ENCODE measurements at regions not wholly inside any gene's neighbourhood (a gene's known extent, or its start where the extent isn't known, plus 50 kb on each side); places are given as distances from the start of the nearest gene placed in this dataset.
"Not testable (repeated sequence)": the region's sequence is repeated elsewhere in the genome, so short reads cannot be mapped to it uniquely, and the experiment has no call there.

- Histone ChIP-seq H3K4me1 (ENCODE audit: control insufficient read depth in 3 of 3, insufficient read depth in 3 of 3, low read length in 3 of 3) (peaks cover 15 to 35% (median 26%) of the 10 kb centered on the region in 3 donors), H3K27ac (ENCODE audit: low read depth, low read length) (no peak overlapping the region), H3K4me3 (ENCODE audit: low read length in 3 of 3) (no peak overlapping the region)
Measured at GRCh38 chr6:34646714-34647113, 49.9 kb downstream of the ILRUN start.

GRCh38 chr6:34645627-34646026 is 50.9 kb downstream of the ILRUN start:
- Histone ChIP-seq H3K27me3 (ENCODE audit: control insufficient read depth in 3 of 3, insufficient read depth in 3 of 3, low read length in 3 of 3) (no peaks in the 10 kb centered on the region), H3K36me3 (ENCODE audit: control insufficient read depth in 3 of 3, insufficient read depth in 3 of 3, low read length in 3 of 3) (peaks cover 0 to 6% (median 5%) of the 10 kb centered on the region in 3 donors), H3K27ac (ENCODE audit: low read depth, low read length) (no peak overlapping the region), H3K9me3 (ENCODE audit: control insufficient read depth in 3 of 3, low read length in 3 of 3) (no peaks in the 10 kb centered on the region), H3K9ac (ENCODE audit: low read depth in 1 of 3, low read length in 3 of 3) (no peak overlapping the region), H3K4me3 (ENCODE audit: low read length in 3 of 3) (no peak overlapping the region), H3K4me1 (ENCODE audit: control insufficient read depth in 3 of 3, insufficient read depth in 3 of 3, low read length in 3 of 3) (peaks cover 8 to 27% (median 20%) of the 10 kb centered on the region in 3 donors)

More at GRCh38 chr6:34646714-34647113, 49.9 kb downstream of the ILRUN start:
- peaks cover 0 to 6% (median 5%) of the 10 kb centered on the region in 3 donors for H3K36me3 ChIP-seq (ENCODE audit: control insufficient read depth in 3 of 3, insufficient read depth in 3 of 3, low read length in 3 of 3)
- no peaks in the 10 kb centered on the region for H3K9me3 ChIP-seq (ENCODE audit: control insufficient read depth in 3 of 3, low read length in 3 of 3)
- H3K27me3 ChIP-seq (ENCODE audit: control insufficient read depth in 3 of 3, insufficient read depth in 3 of 3, low read length in 3 of 3) = no peaks in the 10 kb centered on the region
- no peak overlapping the region for H3K9ac ChIP-seq (ENCODE audit: low read depth in 1 of 3, low read length in 3 of 3)

- peaks cover 7 to 24% (median 19%) of the 10 kb centered on the region in 3 donors for H3K4me1 ChIP-seq (ENCODE audit: control insufficient read depth in 3 of 3, insufficient read depth in 3 of 3, low read length in 3 of 3)
- no peaks in the 10 kb centered on the region for H3K27me3 ChIP-seq (ENCODE audit: control insufficient read depth in 3 of 3, insufficient read depth in 3 of 3, low read length in 3 of 3)
- H3K27ac ChIP-seq (ENCODE audit: low read depth, low read length) = no peak overlapping the region
- H3K4me3 ChIP-seq (ENCODE audit: low read length in 3 of 3) = no peak overlapping the region
- no peaks in the 10 kb centered on the region for H3K9me3 ChIP-seq (ENCODE audit: control insufficient read depth in 3 of 3, low read length in 3 of 3)
- H3K9ac ChIP-seq (ENCODE audit: low read depth in 1 of 3, low read length in 3 of 3) = no peak overlapping the region
- peaks cover 0 to 6% (median 5%) of the 10 kb centered on the region in 3 donors for H3K36me3 ChIP-seq (ENCODE audit: control insufficient read depth in 3 of 3, insufficient read depth in 3 of 3, low read length in 3 of 3)
Measured at GRCh38 chr6:34644716-34645115, 51.9 kb downstream of the ILRUN start.

GRCh38 chr6:34642427-34642826 is 54.1 kb downstream of the ILRUN start:
- H3K4me3 ChIP-seq (ENCODE audit: low read length in 3 of 3) = no peak overlapping the region
- no peaks in the 10 kb centered on the region for H3K27me3 ChIP-seq (ENCODE audit: control insufficient read depth in 3 of 3, insufficient read depth in 3 of 3, low read length in 3 of 3)
- H3K4me1 ChIP-seq (ENCODE audit: control insufficient read depth in 3 of 3, insufficient read depth in 3 of 3, low read length in 3 of 3) = peaks cover 5 to 17% (median 11%) of the 10 kb centered on the region in 3 donors
- H3K9me3 ChIP-seq (ENCODE audit: control insufficient read depth in 3 of 3, low read length in 3 of 3) = no peaks in the 10 kb centered on the region
- H3K27ac ChIP-seq (ENCODE audit: low read depth, low read length) = no peak overlapping the region
- no peak overlapping the region for H3K9ac ChIP-seq (ENCODE audit: low read depth in 1 of 3, low read length in 3 of 3)
- peaks cover 0 to 6% (median 5%) of the 10 kb centered on the region in 3 donors for H3K36me3 ChIP-seq (ENCODE audit: control insufficient read depth in 3 of 3, insufficient read depth in 3 of 3, low read length in 3 of 3)

GRCh38 chr6:34640074-34640849 is 56.3 kb downstream of the ILRUN start:
- H3K27ac ChIP-seq (ENCODE audit: low read depth, low read length) = peak overlapping the region; percentile 71
- not testable (repeated sequence) for H3K4me3 ChIP-seq (ENCODE audit: low read length in 3 of 3); H3K9ac ChIP-seq (ENCODE audit: low read depth in 1 of 3, low read length in 3 of 3); H3K27me3 ChIP-seq (ENCODE audit: control insufficient read depth in 3 of 3, insufficient read depth in 3 of 3, low read length in 3 of 3); H3K9me3 ChIP-seq (ENCODE audit: control insufficient read depth in 3 of 3, low read length in 3 of 3); H3K36me3 ChIP-seq (ENCODE audit: control insufficient read depth in 3 of 3, insufficient read depth in 3 of 3, low read length in 3 of 3); H3K4me1 ChIP-seq (ENCODE audit: control insufficient read depth in 3 of 3, insufficient read depth in 3 of 3, low read length in 3 of 3)

- H3K36me3 ChIP-seq (ENCODE audit: control insufficient read depth in 3 of 3, insufficient read depth in 3 of 3, low read length in 3 of 3) = no peaks in the 10 kb centered on the region
- no peaks in the 10 kb centered on the region for H3K9me3 ChIP-seq (ENCODE audit: control insufficient read depth in 3 of 3, low read length in 3 of 3)
- H3K4me1 ChIP-seq (ENCODE audit: control insufficient read depth in 3 of 3, insufficient read depth in 3 of 3, low read length in 3 of 3) = peaks cover 0 to 8% (median 3%) of the 10 kb centered on the region in 3 donors
- no peaks in the 10 kb centered on the region for H3K27me3 ChIP-seq (ENCODE audit: control insufficient read depth in 3 of 3, insufficient read depth in 3 of 3, low read length in 3 of 3)
- peak overlapping the region in 1 of 3 donors; percentile 15 for H3K4me3 ChIP-seq (ENCODE audit: low read length in 3 of 3)
- H3K9ac ChIP-seq (ENCODE audit: low read depth in 1 of 3, low read length in 3 of 3) = peak overlapping the region in 1 of 3 donors; percentile 26
- H3K27ac ChIP-seq (ENCODE audit: low read depth, low read length) = peak overlapping the region; percentile 71
Measured at GRCh38 chr6:34638834-34639736, 57.5 kb downstream of the ILRUN start.

GRCh38 chr6:34633785-34634184 is 62.8 kb downstream of the ILRUN start:
- Histone ChIP-seq H3K27me3 (ENCODE audit: control insufficient read depth in 3 of 3, insufficient read depth in 3 of 3, low read length in 3 of 3) (no peaks in the 10 kb centered on the region), H3K4me1 (ENCODE audit: control insufficient read depth in 3 of 3, insufficient read depth in 3 of 3, low read length in 3 of 3) (peaks cover 0 to 8% (median 3%) of the 10 kb centered on the region in 3 donors), H3K9me3 (ENCODE audit: control insufficient read depth in 3 of 3, low read length in 3 of 3) (no peaks in the 10 kb centered on the region), H3K4me3 (ENCODE audit: low read length in 3 of 3) (no peak overlapping the region), H3K36me3 (ENCODE audit: control insufficient read depth in 3 of 3, insufficient read depth in 3 of 3, low read length in 3 of 3) (no peaks in the 10 kb centered on the region), H3K9ac (ENCODE audit: low read depth in 1 of 3, low read length in 3 of 3) (no peak overlapping the region), H3K27ac (ENCODE audit: low read depth, low read length) (no peak overlapping the region)

GRCh38 chr6:34633256-34633655 is 63.3 kb downstream of the ILRUN start:
- no peaks in the 10 kb centered on the region for H3K27me3 ChIP-seq (ENCODE audit: control insufficient read depth in 3 of 3, insufficient read depth in 3 of 3, low read length in 3 of 3)
- H3K4me1 ChIP-seq (ENCODE audit: control insufficient read depth in 3 of 3, insufficient read depth in 3 of 3, low read length in 3 of 3) = peaks cover 0 to 7% (median 3%) of the 10 kb centered on the region in 3 donors
- H3K27ac ChIP-seq (ENCODE audit: low read depth, low read length) = no peak overlapping the region
- no peaks in the 10 kb centered on the region for H3K9me3 ChIP-seq (ENCODE audit: control insufficient read depth in 3 of 3, low read length in 3 of 3)
- no peaks in the 10 kb centered on the region for H3K36me3 ChIP-seq (ENCODE audit: control insufficient read depth in 3 of 3, insufficient read depth in 3 of 3, low read length in 3 of 3)
- no peak overlapping the region for H3K9ac ChIP-seq (ENCODE audit: low read depth in 1 of 3, low read length in 3 of 3)
- no peak overlapping the region for H3K4me3 ChIP-seq (ENCODE audit: low read length in 3 of 3)

GRCh38 chr6:34630040-34630439 is 66.5 kb downstream of the ILRUN start:
- Histone ChIP-seq H3K9me3 (ENCODE audit: control insufficient read depth in 3 of 3, low read length in 3 of 3) (no peaks in the 10 kb centered on the region), H3K9ac (ENCODE audit: low read depth in 1 of 3, low read length in 3 of 3) (no peak overlapping the region), H3K4me1 (ENCODE audit: control insufficient read depth in 3 of 3, insufficient read depth in 3 of 3, low read length in 3 of 3) (peaks cover 0 to 7% (median 3%) of the 10 kb centered on the region in 3 donors), H3K4me3 (ENCODE audit: low read length in 3 of 3) (no peak overlapping the region), H3K27me3 (ENCODE audit: control insufficient read depth in 3 of 3, insufficient read depth in 3 of 3, low read length in 3 of 3) (no peaks in the 10 kb centered on the region), H3K27ac (ENCODE audit: low read depth, low read length) (no peak overlapping the region), H3K36me3 (ENCODE audit: control insufficient read depth in 3 of 3, insufficient read depth in 3 of 3, low read length in 3 of 3) (no peaks in the 10 kb centered on the region)

- no peak overlapping the region for H3K4me3 ChIP-seq (ENCODE audit: low read length in 3 of 3)
- no peak overlapping the region for H3K9ac ChIP-seq (ENCODE audit: low read depth in 1 of 3, low read length in 3 of 3)
- peaks cover 0 to 7% (median 3%) of the 10 kb centered on the region in 3 donors for H3K4me1 ChIP-seq (ENCODE audit: control insufficient read depth in 3 of 3, insufficient read depth in 3 of 3, low read length in 3 of 3)
- H3K27ac ChIP-seq (ENCODE audit: low read depth, low read length) = no peak overlapping the region
- no peaks in the 10 kb centered on the region for H3K27me3 ChIP-seq (ENCODE audit: control insufficient read depth in 3 of 3, insufficient read depth in 3 of 3, low read length in 3 of 3)
- H3K36me3 ChIP-seq (ENCODE audit: control insufficient read depth in 3 of 3, insufficient read depth in 3 of 3, low read length in 3 of 3) = no peaks in the 10 kb centered on the region
- no peaks in the 10 kb centered on the region for H3K9me3 ChIP-seq (ENCODE audit: control insufficient read depth in 3 of 3, low read length in 3 of 3)
Measured at GRCh38 chr6:34627296-34627695, 69.3 kb downstream of the ILRUN start.

Measured in skeletal muscle tissue (tissue), 3 donors.